B cell (primary cell): ENCODE measurements at regions not wholly inside any gene's neighbourhood (a gene's known extent, or its start where the extent isn't known, plus 50 kb on each side); places are given as distances from the start of the nearest gene placed in this dataset.
A peak's percentile ranks its signal among the peaks of the same experiment; 100 is the strongest.

ENCODE experiments used
- ATAC-seq: fragments of 200-7000 bp; cut with Tn5 transposase; one replicate; pipeline ENCODE4 v1.10.0; 2021; ENCODE audit warnings: low read depth, mild to moderate bottlenecking, moderate number of reproducible peaks, moderate library complexity
- CTCF ChIA-PET: fragments of 350-600 bp; sonication (Branson Sonifier 250); formaldehyde crosslinking; loops from one replicate; lab custom pipeline; 2021; ENCODE audit warnings: antibody characterized with exemption, inconsistent platforms; lab: Charles Lee
- POLR2A ChIA-PET: fragments of 350-600 bp; sonication (Branson Sonifier 250); formaldehyde crosslinking; loops from one replicate; lab custom pipeline; 2021; ENCODE audit warnings: antibody characterized with exemption; lab: Charles Lee
- DNase-seq: peaks from one replicate; pipeline ENCODE4 v3.0.0; 2013
- H2AFZ ChIP-seq: 2 replicates; pipeline ENCODE4 v1.6.1; 2012; ENCODE audit warnings: mild to moderate bottlenecking, low read depth, low read length; ENCODE audit not compliant: insufficient read depth, poor library complexity, severe bottlenecking
- H3K27ac ChIP-seq, 2 donors: 1 replicate in 1 of 2; 2 replicates in 1 of 2; pipeline ENCODE4 v1.5.1; 2012 to 2013; ENCODE audit warnings: low read length in 2 of 2, mild to moderate bottlenecking in 2 of 2, moderate library complexity in 1 of 2
- H3K27me3 ChIP-seq, 4 experiments: fragments of 200-600 bp in 1 of 4; sonication (generic) in 1 of 4; replicated peaks in 1 of 4; 1 replicate in 2 of 4; 2 replicates in 2 of 4; pipeline versions ENCODE4 v1.6.1 to v1.7.0; 2013 to 2016; ENCODE audit warnings: low read length in 3 of 4, mild to moderate bottlenecking in 2 of 4, mixed read lengths in 1 of 4, moderate library complexity in 1 of 4; ENCODE audit not compliant: insufficient read depth in 4 of 4, control insufficient read depth in 3 of 4; ENCODE audit errors: control extremely low read depth in 1 of 4
- H3K36me3 ChIP-seq, 2 experiments: replicated peaks in 1 of 2; 1 replicate in 1 of 2; 2 replicates in 1 of 2; pipeline versions ENCODE4 v1.6.1 to v1.7.1; 2013; ENCODE audit warnings: low read length in 1 of 2; ENCODE audit not compliant: insufficient read depth in 2 of 2, control insufficient read depth in 1 of 2; ENCODE audit errors: control extremely low read depth in 1 of 2, extremely low read depth in 1 of 2
- H3K4me1 ChIP-seq, 2 donors: fragments of 200-600 bp in 1 of 2; sonication (generic) in 1 of 2; 1 replicate in 1 of 2; 2 replicates in 1 of 2; pipeline versions ENCODE4 v1.5.1 to v1.6.1; 2013 to 2017; ENCODE audit warnings: low read length in 2 of 2; ENCODE audit not compliant: control insufficient read depth in 2 of 2, insufficient read depth in 2 of 2
- H3K4me2 ChIP-seq: replicated peaks from 2 replicates; pipeline ENCODE3; 2012; ENCODE audit warnings: mild to moderate bottlenecking, low read depth, low read length; ENCODE audit not compliant: poor library complexity, severe bottlenecking
- H3K4me3 ChIP-seq, 5 experiments: fragments of 200-600 bp in 1 of 5; sonication (generic) in 1 of 5; 1 replicate in 3 of 5; 2 replicates in 2 of 5; pipeline versions ENCODE4 v1.5.1 to v1.7.0; 2011 to 2016; ENCODE audit warnings: low read length in 4 of 5, mild to moderate bottlenecking in 4 of 5, low read depth in 2 of 5, control low read depth in 1 of 5, moderate library complexity in 1 of 5; ENCODE audit not compliant: insufficient read depth in 1 of 5; ENCODE audit errors: control extremely low read depth in 1 of 5, extremely low read depth in 1 of 5
- H3K79me2 ChIP-seq: fragments of 200-600 bp; sonication (generic); one replicate; pipeline ENCODE4 v1.6.0; 2016; ENCODE audit warnings: low read length; ENCODE audit not compliant: control insufficient read depth, insufficient read depth
- H3K9ac ChIP-seq: fragments of 200-600 bp; sonication (generic); 2 replicates; pipeline ENCODE4 v1.6.1; 2017; ENCODE audit warnings: mild to moderate bottlenecking, low read length, moderate library complexity
- H3K9me3 ChIP-seq, 3 donors: one replicate each; pipeline versions ENCODE4 v1.6.1 to v1.7.1; 2013; ENCODE audit warnings: low read length in 2 of 3; ENCODE audit not compliant: control insufficient read depth in 2 of 3, insufficient read depth in 1 of 3; ENCODE audit errors: control extremely low read depth in 1 of 3
- H4K20me1 ChIP-seq: 2 replicates; pipeline ENCODE4 v1.6.0; 2012; ENCODE audit warnings: mild to moderate bottlenecking, low read length; ENCODE audit not compliant: insufficient read depth, control insufficient read depth, poor library complexity, severe bottlenecking
- H3K27ac Mint-ChIP-seq: one replicate; pipeline ENCODE4 v1.8.0; 2021; ENCODE audit warnings: mixed read lengths
- H3K27me3 Mint-ChIP-seq: one replicate; pipeline ENCODE4 v1.8.0; 2021; ENCODE audit warnings: mixed read lengths
- H3K4me1 Mint-ChIP-seq: one replicate; pipeline ENCODE4 v1.8.0; 2021; ENCODE audit warnings: mixed read lengths
- H3K4me3 Mint-ChIP-seq: one replicate; pipeline ENCODE4 v1.8.0; 2021; ENCODE audit warnings: mixed read lengths
- H3K9me3 Mint-ChIP-seq: one replicate; pipeline ENCODE4 v1.8.0; 2022; ENCODE audit warnings: mixed read lengths; ENCODE audit not compliant: insufficient read depth
- EZH2 ChIP-seq: IDR thresholded peaks from 2 replicates; pipeline ENCODE4 v1.6.1; 2012; ENCODE audit warnings: borderline replicate concordance, low read depth, mild to moderate bottlenecking, moderate library complexity, low read length; ENCODE audit not compliant: insufficient read depth, poor library complexity, severe bottlenecking
- WGBS: methylation state at CpG from one replicate; pipeline ENCODE4 v1.1.5; 2013; ENCODE audit warnings: missing lambda C conversion rate; ENCODE audit not compliant: insufficient coverage; 5-methylcytosine and 5-hydroxymethylcytosine counted together
- intact Hi-C: fragments of 100-400 bp; cut with micrococcal nuclease; formaldehyde crosslinking; loops from one replicate; pipeline ENCODE4 v1.10.0; 2022
- TF ChIP-seq, protein P1 (sequence below): fragments of 200-600 bp; IDR thresholded peaks from one replicate; pipeline ENCODE4 v1.8.0; 2022; ENCODE audit warnings: antibody characterized with exemption, mild to moderate bottlenecking

GRCh38 chr4:37762294-37762990, 64.0 kb upstream of the PGM2 start:
- Histone ChIP-seq H3K9me3 (no peaks in the 10 kb centered on the region), H3K36me3 (no peaks in the 10 kb centered on the region), H2AFZ (no peak overlapping the region), H3K4me3 (no peak overlapping the region), H3K4me1 (peaks cover 14 to 20% of the 10 kb centered on the region in 2 donors), H3K27ac (no peak overlapping the region), H3K4me2 (no peak overlapping the region), H3K27me3 (no peaks in the 10 kb centered on the region), H3K79me2 (no peaks in the 10 kb centered on the region), H3K9ac (no peak overlapping the region), H4K20me1 (no peaks in the 10 kb centered on the region)
- no peak overlapping the region for H3K27ac Mint-ChIP-seq
- ChIA-PET CTCF (no interaction called here), POLR2A (no interaction called here)
- H3K27me3 Mint-ChIP-seq: no peaks in the 10 kb centered on the region
- peaks cover 15% of the 10 kb centered on the region for H3K4me1 Mint-ChIP-seq
- no peak overlapping the region for H3K4me3 Mint-ChIP-seq
- DNase-seq: peak; percentile 17
- ATAC-seq: no peak
- intact Hi-C loops: no loop called here
- TF ChIP-seq, protein P1, sequence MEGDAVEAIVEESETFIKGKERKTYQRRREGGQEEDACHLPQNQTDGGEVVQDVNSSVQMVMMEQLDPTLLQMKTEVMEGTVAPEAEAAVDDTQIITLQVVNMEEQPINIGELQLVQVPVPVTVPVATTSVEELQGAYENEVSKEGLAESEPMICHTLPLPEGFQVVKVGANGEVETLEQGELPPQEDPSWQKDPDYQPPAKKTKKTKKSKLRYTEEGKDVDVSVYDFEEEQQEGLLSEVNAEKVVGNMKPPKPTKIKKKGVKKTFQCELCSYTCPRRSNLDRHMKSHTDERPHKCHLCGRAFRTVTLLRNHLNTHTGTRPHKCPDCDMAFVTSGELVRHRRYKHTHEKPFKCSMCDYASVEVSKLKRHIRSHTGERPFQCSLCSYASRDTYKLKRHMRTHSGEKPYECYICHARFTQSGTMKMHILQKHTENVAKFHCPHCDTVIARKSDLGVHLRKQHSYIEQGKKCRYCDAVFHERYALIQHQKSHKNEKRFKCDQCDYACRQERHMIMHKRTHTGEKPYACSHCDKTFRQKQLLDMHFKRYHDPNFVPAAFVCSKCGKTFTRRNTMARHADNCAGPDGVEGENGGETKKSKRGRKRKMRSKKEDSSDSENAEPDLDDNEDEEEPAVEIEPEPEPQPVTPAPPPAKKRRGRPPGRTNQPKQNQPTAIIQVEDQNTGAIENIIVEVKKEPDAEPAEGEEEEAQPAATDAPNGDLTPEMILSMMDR: no peak
- no peak for TF ChIP-seq EZH2
- H3K9me3 Mint-ChIP-seq: no peaks in the 10 kb centered on the region
- WGBS: 100% methylated on average over 2 of the region's 3 CpGs

GRCh38 chr4:37760840-37761239, 65.6 kb upstream of the PGM2 start:
- H3K27me3 Mint-ChIP-seq: no peaks in the 10 kb centered on the region

More at GRCh38 chr4:37760840-37761239, 65.6 kb upstream of the PGM2 start:
- H3K4me2 ChIP-seq: no peak overlapping the region
- H4K20me1 ChIP-seq: no peaks in the 10 kb centered on the region
- no peaks in the 10 kb centered on the region for H3K9me3 ChIP-seq
- H3K36me3 ChIP-seq: no peaks in the 10 kb centered on the region
- no peaks in the 10 kb centered on the region for H3K9me3 Mint-ChIP-seq
- no peak overlapping the region for H2AFZ ChIP-seq
- no peak overlapping the region for H3K27ac ChIP-seq
- intact Hi-C loops: no loop called here
- 100% methylated on average over 3 of the region's 3 CpGs for WGBS
- H3K4me1 ChIP-seq: peaks cover 14 to 24% of the 10 kb centered on the region in 2 donors
- no peak overlapping the region for H3K27ac Mint-ChIP-seq
- DNase-seq: no peak
- H3K4me1 Mint-ChIP-seq: peaks cover 22% of the 10 kb centered on the region
- no peak for ATAC-seq
- H3K9ac ChIP-seq: no peak overlapping the region
- no peaks in the 10 kb centered on the region for H3K27me3 ChIP-seq
- ChIA-PET POLR2A (no interaction called here), CTCF (no interaction called here)
- TF ChIP-seq, protein P1: no peak
- no peak for TF ChIP-seq EZH2
- H3K4me3 Mint-ChIP-seq: no peak overlapping the region
- no peaks in the 10 kb centered on the region for H3K79me2 ChIP-seq
- no peak overlapping the region for H3K4me3 ChIP-seq
